ENCODE measurements at regions not wholly inside any gene's neighbourhood (a gene's known extent, or its start where the extent isn't known, plus 50 kb on each side); places are given as distances from the start of the nearest gene placed in this dataset.
A peak's percentile ranks its signal among the peaks of the same experiment; 100 is the strongest.

- Histone ChIP-seq H3K36me3 (no peaks in the 10 kb centered on the region), H3K27ac (no peak overlapping the region), H4K20me1 (no peaks in the 10 kb centered on the region), H3K4me1 (no peaks in the 10 kb centered on the region), H3K4me2 (no peak overlapping the region), H3K27me3 (no peaks in the 10 kb centered on the region), H3K9me3 (replicated peaks in 1 of 11) (0 out of 22 replicates have a peak, but pooled peaks cover 0 to 3% (median 0%) of the 10 kb centered on the region in 11 experiments), H3K4me3 (no peak overlapping the region), H3K9ac (no peak overlapping the region)
- TF ChIP-seq Cebpa-rat (IDR thresholded peaks at IDR 0.05): no peak
Observed at GRCh38 chr1:233435622-233436021, 108.1 kb downstream of the MAP3K21 start.

GRCh38 chr1:233439721-233440120, 112.2 kb downstream of the MAP3K21 start:
- no peak for TF ChIP-seq Cebpa-rat (IDR thresholded peaks at IDR 0.05)
- Histone ChIP-seq H3K27ac (no peak overlapping the region), H3K4me1 (no peaks in the 10 kb centered on the region), H3K4me3 (no peak overlapping the region), H3K36me3 (no peaks in the 10 kb centered on the region), H4K20me1 (no peaks in the 10 kb centered on the region), H3K9me3 (replicated peaks in 1 of 11) (peaks cover 0 to 4% (median 0%) of the 10 kb centered on the region in 11 experiments; a peak in 2 of 22 replicates), H3K27me3 (no peaks in the 10 kb centered on the region), H3K4me2 (no peak overlapping the region), H3K9ac (no peak overlapping the region)

GRCh38 chr1:233440951-233441401, 113.5 kb downstream of the MAP3K21 start:
- Histone ChIP-seq H3K27ac (no peak overlapping the region), H3K9ac (no peak overlapping the region), H3K4me1 (no peaks in the 10 kb centered on the region), H3K9me3 (replicated peaks in 1 of 11) (peaks cover 0 to 12% (median 7%) of the 10 kb centered on the region in 11 experiments; a peak in 16 of 22 replicates), H3K36me3 (no peaks in the 10 kb centered on the region), H3K4me2 (peak overlapping the region in 1 of 11 experiments; percentile 7; a peak in 2 of 22 replicates), H4K20me1 (no peaks in the 10 kb centered on the region), H3K27me3 (no peaks in the 10 kb centered on the region), H3K4me3 (no peak overlapping the region)
- no peak for TF ChIP-seq Cebpa-rat (IDR thresholded peaks at IDR 0.05)

GRCh38 chr1:233442026-233442780, 114.7 kb downstream of the MAP3K21 start:
- H3K4me1 ChIP-seq: no peaks in the 10 kb centered on the region
- no peak for TF ChIP-seq Cebpa-rat (IDR thresholded peaks at IDR 0.05)
- H3K27me3 ChIP-seq: no peaks in the 10 kb centered on the region
- no peak overlapping the region for H3K4me3 ChIP-seq
- no peak overlapping the region for H3K9ac ChIP-seq
- H3K4me2 ChIP-seq: no peak overlapping the region
- H4K20me1 ChIP-seq: no peaks in the 10 kb centered on the region
- H3K36me3 ChIP-seq: no peaks in the 10 kb centered on the region
- no peak overlapping the region for H3K27ac ChIP-seq
- H3K9me3 ChIP-seq (replicated peaks in 1 of 11): peaks cover 0 to 20% (median 12%) of the 10 kb centered on the region in 11 experiments; a peak in 16 of 22 replicates

GRCh38 chr1:233443040-233443760, 115.7 kb downstream of the MAP3K21 start:
- no peak overlapping the region for H3K4me3 ChIP-seq
- TF ChIP-seq Cebpa-rat (IDR thresholded peaks at IDR 0.05): no peak
- no peak overlapping the region for H3K27ac ChIP-seq
- no peaks in the 10 kb centered on the region for H4K20me1 ChIP-seq
- no peak overlapping the region for H3K9ac ChIP-seq
- H3K4me1 ChIP-seq: no peaks in the 10 kb centered on the region
- H3K9me3 ChIP-seq (replicated peaks in 1 of 11): peaks cover 0 to 20% (median 12%) of the 10 kb centered on the region in 11 experiments; a peak in 16 of 22 replicates
- H3K27me3 ChIP-seq: no peaks in the 10 kb centered on the region
- no peak overlapping the region for H3K4me2 ChIP-seq
- no peaks in the 10 kb centered on the region for H3K36me3 ChIP-seq

GRCh38 chr1:233444484-233444883, 117.0 kb downstream of the MAP3K21 start:
- no peaks in the 10 kb centered on the region for H3K4me1 ChIP-seq
- H3K27me3 ChIP-seq: no peaks in the 10 kb centered on the region
- H3K4me2 ChIP-seq: no peak overlapping the region
- no peaks in the 10 kb centered on the region for H4K20me1 ChIP-seq
- H3K36me3 ChIP-seq: no peaks in the 10 kb centered on the region
- no peak for TF ChIP-seq Cebpa-rat (IDR thresholded peaks at IDR 0.05)
- H3K4me3 ChIP-seq: no peak overlapping the region
- no peak overlapping the region for H3K9ac ChIP-seq
- peaks cover 0 to 20% (median 12%) of the 10 kb centered on the region in 11 experiments; a peak in 16 of 22 replicates for H3K9me3 ChIP-seq (replicated peaks in 1 of 11)
- no peak overlapping the region for H3K27ac ChIP-seq

- TF ChIP-seq Cebpa-rat (IDR thresholded peaks at IDR 0.05): no peak
- Histone ChIP-seq H3K9ac (no peak overlapping the region), H4K20me1 (no peaks in the 10 kb centered on the region), H3K27me3 (no peaks in the 10 kb centered on the region), H3K9me3 (replicated peaks in 1 of 11) (peaks cover 0 to 22% (median 16%) of the 10 kb centered on the region in 11 experiments; a peak in 17 of 22 replicates), H3K4me3 (no peak overlapping the region), H3K4me1 (no peaks in the 10 kb centered on the region), H3K36me3 (no peaks in the 10 kb centered on the region), H3K27ac (no peak overlapping the region), H3K4me2 (no peak overlapping the region)
Observed at GRCh38 chr1:233445737-233446136, 118.2 kb downstream of the MAP3K21 start.

- H3K4me2 ChIP-seq: no peak overlapping the region
- H3K27ac ChIP-seq: no peak overlapping the region
- H3K9me3 ChIP-seq (replicated peaks in 1 of 11): peaks cover 0 to 24% (median 16%) of the 10 kb centered on the region in 11 experiments; a peak in 18 of 22 replicates
- H3K36me3 ChIP-seq: no peaks in the 10 kb centered on the region
- H3K27me3 ChIP-seq: no peaks in the 10 kb centered on the region
- H3K4me3 ChIP-seq: no peak overlapping the region
- H3K4me1 ChIP-seq: no peaks in the 10 kb centered on the region
- no peak overlapping the region for H3K9ac ChIP-seq
- H4K20me1 ChIP-seq: no peaks in the 10 kb centered on the region
- TF ChIP-seq Cebpa-rat (IDR thresholded peaks at IDR 0.05): no peak
Observed at GRCh38 chr1:233446935-233447334, 119.4 kb downstream of the MAP3K21 start.

- Histone ChIP-seq H3K9me3 (replicated peaks in 1 of 11) (peaks cover 0 to 24% (median 16%) of the 10 kb centered on the region in 11 experiments; a peak in 18 of 22 replicates), H3K27ac (no peak overlapping the region), H3K27me3 (no peaks in the 10 kb centered on the region), H3K4me2 (no peak overlapping the region), H3K4me1 (no peaks in the 10 kb centered on the region), H4K20me1 (no peaks in the 10 kb centered on the region), H3K4me3 (no peak overlapping the region), H3K9ac (no peak overlapping the region), H3K36me3 (no peaks in the 10 kb centered on the region)
- no peak for TF ChIP-seq Cebpa-rat (IDR thresholded peaks at IDR 0.05)
Observed at GRCh38 chr1:233448109-233448689, 120.7 kb downstream of the MAP3K21 start.
